GM18502 (cell line): ENCODE measurements at regions not wholly inside any gene's neighbourhood (a gene's known extent, or its start where the extent isn't known, plus 50 kb on each side); places are given as distances from the start of the nearest gene placed in this dataset.

Experiments
- ATAC-seq: cut with Tn5 transposase; IDR thresholded peaks from one replicate; pipeline ENCODE4 v1.9.1; 2021; ENCODE audit warnings: mild to moderate bottlenecking; ENCODE audit not compliant: unreplicated experiment, poor library complexity

- ATAC-seq: no peak
Measured at GRCh38 chr18:78526275-78526674, 453.3 kb upstream of the SALL3 start.

- no peak for ATAC-seq
Measured at GRCh38 chr18:78526923-78527711, 452.5 kb upstream of the SALL3 start.

GRCh38 chr18:78527984-78528383 is 451.6 kb upstream of the SALL3 start:
- ATAC-seq: no peak

- ATAC-seq: no peak
Measured at GRCh38 chr18:78528411-78529258, 451.0 kb upstream of the SALL3 start.

- no peak for ATAC-seq
Measured at GRCh38 chr18:78531637-78532036, 448.0 kb upstream of the SALL3 start.

GRCh38 chr18:78538669-78539440 is 440.8 kb upstream of the SALL3 start:
- no peak for ATAC-seq

- no peak for ATAC-seq
Measured at GRCh38 chr18:78540636-78541529, 438.7 kb upstream of the SALL3 start.

GRCh38 chr18:78542204-78542603 is 437.4 kb upstream of the SALL3 start:
- no peak for ATAC-seq

- ATAC-seq: no peak
Measured at GRCh38 chr18:78543201-78543725, 436.4 kb upstream of the SALL3 start.

- no peak for ATAC-seq
Measured at GRCh38 chr18:78546281-78546680, 433.3 kb upstream of the SALL3 start.

- no peak for ATAC-seq
Measured at GRCh38 chr18:78547817-78548216, 431.8 kb upstream of the SALL3 start.

GRCh38 chr18:78548261-78549058 is 431.2 kb upstream of the SALL3 start:
- ATAC-seq: no peak

GRCh38 chr18:78549971-78550370 is 429.6 kb upstream of the SALL3 start:
- no peak for ATAC-seq

GRCh38 chr18:78554944-78555608 is 424.5 kb upstream of the SALL3 start:
- ATAC-seq: no peak

- no peak for ATAC-seq
Measured at GRCh38 chr18:78557371-78557770, 422.2 kb upstream of the SALL3 start.

GRCh38 chr18:78558101-78558810 is 421.4 kb upstream of the SALL3 start:
- ATAC-seq: no peak

GRCh38 chr18:78558948-78559347 is 420.7 kb upstream of the SALL3 start:
- no peak for ATAC-seq

GRCh38 chr18:78559584-78559983 is 420.0 kb upstream of the SALL3 start:
- no peak for ATAC-seq
